MG63 (cell line): ENCODE measurements at regions not wholly inside any gene's neighbourhood (a gene's known extent, or its start where the extent isn't known, plus 50 kb on each side); places are given as distances from the start of the nearest gene placed in this dataset.
A peak's percentile ranks its signal among the peaks of the same experiment; 100 is the strongest.

Source experiments
- DNase-seq: peaks from one replicate; pipeline ENCODE4 v3.0.0-alpha.2; 2020
- H3K27me3 ChIP-seq: fragments of 250-450 bp; sonication (Bioruptor Pico); 2 replicates; pipeline ENCODE4 v1.5.1; 2020; ENCODE audit warnings: mild to moderate bottlenecking, moderate library complexity
- H3K36me3 ChIP-seq: fragments of 250-450 bp; sonication (Bioruptor Pico); 2 replicates; pipeline ENCODE4 v1.5.1; 2020; ENCODE audit warnings: mild to moderate bottlenecking, moderate library complexity
- H3K4me3 ChIP-seq: fragments of 250-450 bp; sonication (Bioruptor Pico); 2 replicates; pipeline ENCODE4 v1.5.1; 2020; ENCODE audit warnings: mild to moderate bottlenecking, moderate library complexity
- H3K9me3 ChIP-seq: fragments of 250-450 bp; sonication (Bioruptor Pico); 2 replicates; pipeline ENCODE4 v1.5.1; 2020; ENCODE audit warnings: mild to moderate bottlenecking, moderate library complexity

DNA sequence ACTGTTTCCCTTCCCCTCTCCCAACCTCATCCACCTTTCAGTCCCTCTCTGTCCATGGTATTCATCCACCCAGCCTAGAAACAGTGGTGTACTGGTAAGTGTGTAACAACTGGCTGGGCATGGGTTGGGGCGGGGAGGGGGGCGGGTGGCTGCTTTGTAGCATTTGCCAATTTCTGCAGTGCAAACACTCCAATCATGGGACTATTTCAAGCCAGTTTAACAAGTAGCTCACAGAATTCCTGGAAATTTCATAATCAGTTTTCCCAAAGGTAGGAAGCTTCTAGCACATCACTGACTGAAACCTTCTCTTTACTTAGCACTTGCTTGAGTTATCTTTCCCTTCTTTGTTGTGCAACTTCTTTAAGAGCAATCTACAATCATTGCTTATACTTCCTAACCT is 100.8 kb upstream of the WASF3 start:
- Histone ChIP-seq H3K27me3 (no peaks in the 10 kb centered on the region), H3K9me3 (no peaks in the 10 kb centered on the region; the same call in 1 of the 2 replicates), H3K36me3 (no peaks in the 10 kb centered on the region), H3K4me3 (no peak overlapping the region)
- no peak for DNase-seq

DNA sequence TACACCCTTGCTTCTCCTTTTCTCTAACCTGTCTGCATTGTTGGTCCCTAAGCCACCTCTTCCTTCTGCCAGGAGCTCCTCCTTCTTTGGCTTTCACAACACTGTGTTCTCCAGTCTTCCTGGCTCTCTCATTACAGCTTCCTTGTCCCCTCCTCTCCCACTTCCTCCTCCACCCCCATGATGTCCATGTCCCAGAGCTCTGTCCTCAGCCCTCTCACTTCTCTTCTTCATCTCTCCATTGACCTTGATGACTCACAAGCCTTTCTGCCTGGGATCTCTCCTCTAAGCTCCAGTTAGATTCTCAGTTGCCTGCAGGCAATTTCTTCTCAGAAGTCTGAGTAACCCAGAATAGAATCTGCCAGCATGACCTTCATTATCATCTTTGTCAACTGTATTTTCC is 100.3 kb upstream of the WASF3 start:
- Histone ChIP-seq H3K4me3 (no peak overlapping the region), H3K27me3 (no peaks in the 10 kb centered on the region), H3K36me3 (no peaks in the 10 kb centered on the region), H3K9me3 (no peaks in the 10 kb centered on the region; the same call in 1 of the 2 replicates)
- DNase-seq = no peak

DNA sequence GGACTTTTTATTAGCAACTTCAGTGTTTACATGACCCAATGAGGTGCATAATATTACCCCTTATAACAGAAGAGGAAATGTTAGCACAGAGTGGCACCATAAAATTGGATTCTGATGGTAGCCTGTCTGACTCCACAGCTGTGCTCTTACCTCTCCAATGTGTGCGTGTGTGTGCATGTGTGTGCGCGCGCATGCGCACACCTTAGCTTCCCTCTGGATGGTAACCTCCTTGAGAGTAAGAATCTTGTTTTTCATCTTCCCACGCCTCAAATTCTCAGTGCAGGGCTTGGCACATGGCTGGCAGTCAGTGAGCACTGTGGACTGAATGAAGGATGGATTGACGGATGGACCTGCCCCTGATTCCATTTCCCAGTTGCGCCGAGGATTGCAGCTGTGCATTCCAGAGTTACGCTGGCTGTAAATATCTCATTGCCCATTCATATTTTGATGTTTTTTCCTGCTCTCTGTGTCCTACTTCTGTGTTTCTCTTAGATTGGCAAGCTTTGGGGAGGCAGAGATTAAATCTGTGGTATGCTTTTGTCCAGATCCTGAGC is 99.2 kb upstream of the WASF3 start:
- H3K4me3 ChIP-seq = no peak overlapping the region
- no peaks in the 10 kb centered on the region for H3K36me3 ChIP-seq
- no peaks in the 10 kb centered on the region for H3K27me3 ChIP-seq
- no peaks in the 10 kb centered on the region; the same call in 1 of the 2 replicates for H3K9me3 ChIP-seq
- no peak for DNase-seq

DNA sequence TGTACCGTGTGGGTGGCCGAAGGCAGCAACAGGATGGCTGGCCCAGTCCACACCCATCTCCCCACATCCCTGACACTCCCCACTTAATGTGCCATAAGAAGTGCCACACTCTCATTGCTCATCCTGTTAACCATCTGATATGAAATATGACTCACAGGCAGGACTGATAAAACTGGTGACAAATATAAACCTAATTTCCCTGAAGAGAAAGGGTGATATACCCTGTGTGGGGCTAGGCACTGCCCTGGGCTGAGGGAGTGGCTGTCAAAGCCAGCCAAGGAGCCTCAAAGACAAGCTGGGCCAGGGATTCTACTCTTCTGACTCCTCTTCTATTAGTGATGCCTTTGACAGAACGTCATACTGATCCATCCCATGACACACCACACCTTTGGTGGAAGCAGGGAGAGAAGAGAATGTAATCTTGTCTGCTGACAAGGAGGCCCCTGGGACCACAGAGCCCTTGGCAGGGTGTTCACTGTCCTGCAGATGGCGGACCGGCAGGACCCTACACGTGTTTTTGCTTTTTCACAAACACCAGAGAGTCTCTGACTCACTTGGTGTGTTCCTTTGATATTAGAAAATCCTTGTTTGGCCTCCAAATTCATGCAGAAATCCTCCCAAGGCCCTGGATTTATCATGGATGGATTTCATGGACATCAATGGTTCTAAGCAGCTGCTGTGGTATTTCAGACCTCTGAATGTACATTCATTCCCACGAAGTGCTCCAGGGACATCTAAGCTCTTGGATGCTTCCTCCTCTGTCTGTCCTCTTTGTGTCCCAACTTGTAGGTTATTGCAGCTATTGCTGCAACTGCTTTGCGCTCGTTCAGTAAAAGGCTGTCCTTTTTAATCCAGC is 98.0 kb upstream of the WASF3 start:
- peak; percentile 54 for DNase-seq

DNA sequence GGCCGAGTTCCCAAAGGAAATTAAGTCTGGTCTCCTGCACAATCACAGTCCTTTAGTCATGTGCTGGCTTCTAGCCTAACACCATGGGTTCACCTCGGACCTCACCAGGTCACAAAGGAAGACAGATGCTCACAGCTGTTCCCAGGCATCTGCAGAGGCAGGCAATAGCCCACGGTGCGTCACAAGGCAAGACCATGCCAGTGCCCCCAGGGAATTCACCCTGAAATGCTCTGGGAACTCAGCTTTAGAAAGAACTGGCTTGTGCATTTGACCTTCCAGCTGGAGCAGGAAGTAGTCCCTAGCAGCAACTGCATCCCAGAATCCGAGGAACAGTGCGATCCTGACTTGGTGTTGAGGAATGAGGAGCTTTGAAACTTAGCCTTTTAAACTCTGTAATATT is 96.8 kb upstream of the WASF3 start:
- no peaks in the 10 kb centered on the region for H3K27me3 ChIP-seq
- no peaks in the 10 kb centered on the region for H3K9me3 ChIP-seq
- peak; percentile 81 for DNase-seq
- no peaks in the 10 kb centered on the region for H3K36me3 ChIP-seq
- no peak overlapping the region for H3K4me3 ChIP-seq

More for the DNA sequence above, 98.0 kb upstream of the WASF3 start:
- Histone ChIP-seq H3K9me3 (no peaks in the 10 kb centered on the region; the same call in 1 of the 2 replicates), H3K27me3 (no peaks in the 10 kb centered on the region), H3K4me3 (no peak overlapping the region), H3K36me3 (no peaks in the 10 kb centered on the region)

DNA sequence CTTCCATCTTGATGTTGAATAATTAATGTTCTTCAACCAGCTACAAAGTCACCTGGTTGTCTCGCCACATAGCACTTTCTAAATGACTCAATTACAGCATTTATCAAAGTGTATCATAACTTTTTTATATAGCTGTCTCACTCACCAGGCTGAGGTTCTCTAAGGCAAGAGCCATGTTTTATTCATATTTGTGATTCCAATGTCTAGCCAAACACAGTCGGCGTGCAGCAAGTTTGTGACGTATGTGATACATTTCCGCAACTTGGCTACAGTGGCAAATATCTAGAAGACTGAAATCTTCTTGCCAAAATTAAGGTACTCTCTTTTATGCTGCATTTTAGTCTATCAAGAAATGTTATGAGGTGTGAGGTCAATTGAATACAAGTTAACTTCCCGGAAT is 94.2 kb upstream of the WASF3 start:
- Histone ChIP-seq H3K9me3 (no peaks in the 10 kb centered on the region), H3K27me3 (no peaks in the 10 kb centered on the region), H3K4me3 (no peak overlapping the region), H3K36me3 (no peaks in the 10 kb centered on the region)
- no peak for DNase-seq

DNA sequence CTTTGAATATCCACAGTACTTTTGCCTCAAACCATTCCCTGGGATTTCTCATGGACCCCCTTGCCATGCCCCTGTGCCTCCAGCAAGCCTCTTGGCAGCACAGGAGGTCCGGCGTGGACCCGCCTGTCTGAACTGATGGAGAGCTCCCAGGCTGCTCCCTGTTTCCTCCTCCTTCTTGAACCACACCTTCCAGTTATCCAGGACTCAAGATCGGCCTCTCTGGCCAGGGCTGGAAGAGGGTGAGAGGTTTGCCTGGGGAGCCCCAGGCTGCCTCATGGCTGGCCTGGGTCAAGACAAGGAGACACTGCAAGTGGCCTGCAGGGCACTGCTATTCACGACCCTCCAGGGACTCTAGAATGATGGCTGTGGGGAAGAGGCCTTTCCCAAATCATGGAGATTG is 93.6 kb upstream of the WASF3 start:
- Histone ChIP-seq H3K36me3 (no peaks in the 10 kb centered on the region), H3K27me3 (no peaks in the 10 kb centered on the region), H3K9me3 (no peaks in the 10 kb centered on the region), H3K4me3 (no peak overlapping the region)
- no peak for DNase-seq

- Histone ChIP-seq H3K36me3 (no peaks in the 10 kb centered on the region), H3K4me3 (no peak overlapping the region), H3K9me3 (no peaks in the 10 kb centered on the region), H3K27me3 (no peaks in the 10 kb centered on the region)
- DNase-seq = no peak
Observed at GRCh38 chr13:26465514-26465913, 92.0 kb upstream of the WASF3 start.

- no peak overlapping the region for H3K4me3 ChIP-seq
- no peak for DNase-seq
- H3K27me3 ChIP-seq = no peaks in the 10 kb centered on the region
- no peaks in the 10 kb centered on the region for H3K9me3 ChIP-seq
- H3K36me3 ChIP-seq = no peaks in the 10 kb centered on the region
Observed at GRCh38 chr13:26465954-26466353, 91.5 kb upstream of the WASF3 start.

DNA sequence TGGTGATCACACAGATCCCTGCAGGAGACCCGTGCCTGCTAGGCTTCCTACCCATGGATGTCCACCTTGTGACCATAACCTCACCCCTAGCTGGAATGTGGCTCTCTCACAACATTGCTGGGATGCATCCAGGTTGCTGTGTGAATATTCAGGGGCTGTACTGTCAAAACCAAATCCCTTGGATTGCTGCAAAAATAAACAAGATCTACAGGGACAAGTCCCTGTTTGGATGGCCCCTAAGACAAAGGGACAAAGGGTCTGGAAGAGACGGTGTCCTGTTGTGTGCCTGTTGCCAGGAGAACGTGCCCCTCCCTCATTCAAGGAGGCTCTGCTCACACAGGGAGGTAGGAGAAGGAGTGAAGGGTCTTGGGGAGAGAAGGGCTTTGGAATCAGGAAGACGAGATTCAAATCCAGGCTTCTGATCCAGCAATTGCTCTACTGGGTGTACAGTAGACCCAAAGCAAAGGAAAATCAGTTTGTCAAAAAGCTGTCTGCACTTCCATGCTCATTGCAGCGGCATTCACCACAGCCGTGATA is 89.2 kb upstream of the WASF3 start:
- Histone ChIP-seq H3K36me3 (no peaks in the 10 kb centered on the region), H3K4me3 (no peak overlapping the region), H3K9me3 (no peaks in the 10 kb centered on the region), H3K27me3 (no peaks in the 10 kb centered on the region)
- peak; percentile 32 for DNase-seq

DNA sequence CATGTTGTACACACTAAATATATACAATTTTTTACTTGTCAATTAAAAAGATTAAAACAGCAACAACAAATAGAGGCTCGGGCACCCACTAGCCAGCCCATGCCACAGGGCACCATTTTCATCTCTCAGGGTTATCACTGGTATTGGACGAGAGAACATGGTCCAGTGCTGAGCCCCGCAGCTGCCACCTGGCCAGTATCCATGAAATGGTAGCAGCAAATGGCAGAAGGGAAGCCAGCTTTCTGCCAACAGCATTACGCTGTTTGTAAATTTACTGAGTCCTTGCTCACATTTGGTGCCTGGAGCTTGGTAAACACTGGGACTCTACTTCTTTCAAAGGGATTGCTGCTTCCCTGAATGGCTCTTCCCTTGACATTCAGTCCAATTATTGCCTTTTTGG is 87.9 kb upstream of the WASF3 start:
- Histone ChIP-seq H3K9me3 (no peaks in the 10 kb centered on the region), H3K4me3 (no peak overlapping the region), H3K36me3 (no peaks in the 10 kb centered on the region), H3K27me3 (no peaks in the 10 kb centered on the region)
- peak; percentile 21 for DNase-seq

DNA sequence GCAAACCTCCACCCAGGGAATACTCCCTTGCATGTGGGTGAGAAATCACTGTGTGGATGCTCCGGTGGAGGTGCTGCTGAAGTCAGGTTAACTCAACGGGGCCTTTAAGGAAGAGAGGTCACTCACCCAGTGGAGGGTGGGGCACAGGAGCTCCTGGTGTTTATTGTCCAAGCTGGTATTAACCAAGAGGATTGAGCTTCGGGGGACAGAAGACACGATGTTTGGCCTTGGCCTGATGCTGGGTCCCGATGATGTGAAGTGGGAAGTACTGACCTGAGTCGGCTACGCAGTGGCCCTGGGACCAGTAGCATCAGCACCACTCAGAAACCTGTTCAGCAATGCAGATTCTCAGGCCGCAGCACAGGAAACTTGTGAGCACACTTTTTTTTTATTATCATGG is 85.7 kb upstream of the WASF3 start:
- Histone ChIP-seq H3K36me3 (no peaks in the 10 kb centered on the region), H3K9me3 (no peaks in the 10 kb centered on the region), H3K27me3 (no peaks in the 10 kb centered on the region), H3K4me3 (no peak overlapping the region)
- DNase-seq = no peak

GRCh38 chr13:26473571-26474230 is 83.8 kb upstream of the WASF3 start:
- Histone ChIP-seq H3K9me3 (no peaks in the 10 kb centered on the region), H3K4me3 (no peak overlapping the region), H3K36me3 (no peaks in the 10 kb centered on the region), H3K27me3 (no peaks in the 10 kb centered on the region)
- DNase-seq = no peak

- H3K9me3 ChIP-seq = no peaks in the 10 kb centered on the region
- no peak overlapping the region for H3K4me3 ChIP-seq
- H3K27me3 ChIP-seq = no peaks in the 10 kb centered on the region
- H3K36me3 ChIP-seq = no peaks in the 10 kb centered on the region
- no peak for DNase-seq
Observed at GRCh38 chr13:26474286-26474685, 83.2 kb upstream of the WASF3 start.

GRCh38 chr13:26475176-26476110 is 82.0 kb upstream of the WASF3 start:
- no peaks in the 10 kb centered on the region for H3K36me3 ChIP-seq
- no peaks in the 10 kb centered on the region for H3K27me3 ChIP-seq
- H3K9me3 ChIP-seq = no peaks in the 10 kb centered on the region
- no peak for DNase-seq
- no peak overlapping the region for H3K4me3 ChIP-seq

GRCh38 chr13:26476111-26476781 is 81.2 kb upstream of the WASF3 start:
- Histone ChIP-seq H3K36me3 (no peaks in the 10 kb centered on the region), H3K9me3 (no peaks in the 10 kb centered on the region), H3K4me3 (no peak overlapping the region), H3K27me3 (no peaks in the 10 kb centered on the region)
- DNase-seq = no peak
